DOHH2 (cell line): ENCODE measurements at regions not wholly inside any gene's neighbourhood (a gene's known extent, or its start where the extent isn't known, plus 50 kb on each side); places are given as distances from the start of the nearest gene placed in this dataset.

ENCODE experiments used
- H3F3A ChIP-seq: fragments of 200-600 bp; sonication (generic), shearing (Covaris generic); 2 replicates; pipeline ENCODE4 v1.6.0; 2016; ENCODE audit warnings: antibody characterized with exemption, mild to moderate bottlenecking; ENCODE audit not compliant: control insufficient read depth, insufficient read depth
- H3K27ac ChIP-seq: fragments of 200-600 bp; sonication (generic); 2 replicates; pipeline ENCODE4 v1.5.1; 2014; ENCODE audit warnings: low read depth, mild to moderate bottlenecking, low read length, moderate library complexity
- H3K27me3 ChIP-seq: fragments of 200-600 bp; sonication (generic); 2 replicates; pipeline ENCODE4 v1.6.1; 2014; ENCODE audit warnings: mild to moderate bottlenecking, low read length, mixed read lengths; ENCODE audit not compliant: control insufficient read depth
- H3K36me3 ChIP-seq: fragments of 200-600 bp; sonication (generic); 2 replicates; pipeline ENCODE4 v1.6.1; 2014; ENCODE audit warnings: mild to moderate bottlenecking, low read length, moderate library complexity, mixed read lengths; ENCODE audit not compliant: control insufficient read depth
- H3K4me1 ChIP-seq: fragments of 200-600 bp; sonication (generic); 2 replicates; pipeline ENCODE4 v1.6.1; 2014; ENCODE audit warnings: mild to moderate bottlenecking, low read length, mixed read lengths; ENCODE audit not compliant: control insufficient read depth
- H3K4me2 ChIP-seq: fragments of 200-600 bp; sonication (generic); 2 replicates; pipeline ENCODE4 v1.6.0; 2014; ENCODE audit warnings: mild to moderate bottlenecking, low read length, moderate library complexity
- H3K4me3 ChIP-seq: fragments of 200-600 bp; sonication (generic); 2 replicates; pipeline ENCODE4 v1.5.1; 2014; ENCODE audit warnings: mild to moderate bottlenecking, low read length, mixed read lengths
- H3K79me2 ChIP-seq: fragments of 200-600 bp; sonication (generic); 2 replicates; pipeline ENCODE4 v1.6.1; 2014; ENCODE audit warnings: mild to moderate bottlenecking, low read length, mixed read lengths; ENCODE audit not compliant: control insufficient read depth
- H3K9me2 ChIP-seq: fragments of 200-600 bp; sonication (generic); replicated peaks from 2 replicates; pipeline ENCODE4 v1.6.1; 2014; ENCODE audit warnings: mild to moderate bottlenecking, low read length, mixed read lengths; ENCODE audit not compliant: control insufficient read depth
- H3K9me3 ChIP-seq: fragments of 200-600 bp; sonication (generic); 2 replicates; pipeline ENCODE4 v1.6.1; 2014; ENCODE audit warnings: antibody characterized with exemption, low read length, mixed read lengths; ENCODE audit not compliant: control insufficient read depth, insufficient read depth
- H4K20me1 ChIP-seq: fragments of 200-600 bp; sonication (generic); 2 replicates; pipeline ENCODE4 v1.6.0; 2014; ENCODE audit warnings: low read depth, mild to moderate bottlenecking, antibody characterized with exemption, low read length, moderate library complexity; ENCODE audit not compliant: control insufficient read depth, insufficient read depth
- EZH2phosphoT487 ChIP-seq: fragments of 200-600 bp; sonication (generic); IDR thresholded peaks from 2 replicates; pipeline ENCODE4 v1.6.1; 2017; ENCODE audit warnings: borderline replicate concordance, mild to moderate bottlenecking, antibody characterized with exemption, low read length, moderate library complexity, mixed read lengths
- TF ChIP-seq, protein P1 (sequence below): fragments of 200-600 bp; sonication (generic); IDR thresholded peaks from one replicate; pipeline ENCODE4 v1.5.1; 2014; ENCODE audit warnings: antibody characterized with exemption, mild to moderate bottlenecking, low read depth, low read length; ENCODE audit not compliant: poor library complexity, severe bottlenecking

DNA sequence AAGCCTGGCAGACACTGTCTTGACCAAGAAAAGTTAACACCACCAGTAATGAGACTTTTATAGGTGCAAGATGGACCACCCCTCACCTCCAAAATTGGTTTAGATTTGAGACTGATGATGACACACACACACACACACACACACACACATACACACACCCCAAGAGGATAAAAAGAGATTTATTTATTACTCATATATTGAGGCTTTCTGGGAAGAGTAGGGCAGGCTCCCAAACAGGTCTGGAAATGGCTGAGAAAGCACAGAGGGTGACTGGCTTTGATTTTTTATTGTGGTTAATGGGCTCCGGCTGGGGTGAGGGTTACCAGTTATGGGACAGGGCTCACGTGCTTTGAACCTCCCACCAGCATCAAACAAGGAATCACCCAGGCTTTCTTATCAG, 54.2 kb upstream of the ADAM23 start:
- no peak overlapping the region for H3K4me3 ChIP-seq
- no peak overlapping the region for H3K27ac ChIP-seq
- H3K36me3 ChIP-seq: no peaks in the 10 kb centered on the region
- H3K4me1 ChIP-seq: no peaks in the 10 kb centered on the region
- no peaks in the 10 kb centered on the region for H3F3A ChIP-seq
- no peak overlapping the region for H3K4me2 ChIP-seq
- no peaks in the 10 kb centered on the region for H3K79me2 ChIP-seq
- H3K9me3 ChIP-seq: no peaks in the 10 kb centered on the region
- H4K20me1 ChIP-seq: no peaks in the 10 kb centered on the region
- H3K9me2 ChIP-seq: no peaks in the 10 kb centered on the region
- TF ChIP-seq, protein P1, sequence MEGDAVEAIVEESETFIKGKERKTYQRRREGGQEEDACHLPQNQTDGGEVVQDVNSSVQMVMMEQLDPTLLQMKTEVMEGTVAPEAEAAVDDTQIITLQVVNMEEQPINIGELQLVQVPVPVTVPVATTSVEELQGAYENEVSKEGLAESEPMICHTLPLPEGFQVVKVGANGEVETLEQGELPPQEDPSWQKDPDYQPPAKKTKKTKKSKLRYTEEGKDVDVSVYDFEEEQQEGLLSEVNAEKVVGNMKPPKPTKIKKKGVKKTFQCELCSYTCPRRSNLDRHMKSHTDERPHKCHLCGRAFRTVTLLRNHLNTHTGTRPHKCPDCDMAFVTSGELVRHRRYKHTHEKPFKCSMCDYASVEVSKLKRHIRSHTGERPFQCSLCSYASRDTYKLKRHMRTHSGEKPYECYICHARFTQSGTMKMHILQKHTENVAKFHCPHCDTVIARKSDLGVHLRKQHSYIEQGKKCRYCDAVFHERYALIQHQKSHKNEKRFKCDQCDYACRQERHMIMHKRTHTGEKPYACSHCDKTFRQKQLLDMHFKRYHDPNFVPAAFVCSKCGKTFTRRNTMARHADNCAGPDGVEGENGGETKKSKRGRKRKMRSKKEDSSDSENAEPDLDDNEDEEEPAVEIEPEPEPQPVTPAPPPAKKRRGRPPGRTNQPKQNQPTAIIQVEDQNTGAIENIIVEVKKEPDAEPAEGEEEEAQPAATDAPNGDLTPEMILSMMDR: no peak
- TF ChIP-seq EZH2phosphoT487: no peak
- H3K27me3 ChIP-seq: no peaks in the 10 kb centered on the region; the same call in 1 of the 2 replicates

DNA sequence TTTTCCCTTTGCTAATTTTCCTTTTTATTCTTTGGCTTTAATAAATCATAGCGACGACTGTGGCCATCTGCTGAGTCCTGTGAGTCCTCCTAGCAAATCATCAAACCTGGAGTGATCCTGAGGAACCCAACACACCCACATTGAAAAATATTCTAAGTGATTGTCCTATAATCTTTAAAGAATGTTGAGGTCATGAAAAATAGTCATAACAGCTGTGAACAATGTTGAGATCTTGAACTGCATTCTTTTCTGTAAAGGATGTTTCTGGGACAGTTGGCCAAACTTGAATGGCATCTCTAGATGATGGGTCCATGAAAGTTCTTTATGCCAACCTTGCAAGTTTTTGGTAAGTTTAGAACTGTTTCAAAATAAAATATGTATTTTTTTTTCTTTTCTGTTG, 53.2 kb upstream of the ADAM23 start:
- Histone ChIP-seq H3K79me2 (no peaks in the 10 kb centered on the region), H3K9me2 (no peaks in the 10 kb centered on the region), H3K27me3 (no peaks in the 10 kb centered on the region; the same call in 1 of the 2 replicates), H3F3A (no peaks in the 10 kb centered on the region), H4K20me1 (no peaks in the 10 kb centered on the region), H3K4me2 (no peak overlapping the region), H3K36me3 (no peaks in the 10 kb centered on the region), H3K9me3 (no peaks in the 10 kb centered on the region), H3K4me1 (no peaks in the 10 kb centered on the region), H3K4me3 (no peak overlapping the region), H3K27ac (no peak overlapping the region)
- TF ChIP-seq, protein P1: no peak
- no peak for TF ChIP-seq EZH2phosphoT487

DNA sequence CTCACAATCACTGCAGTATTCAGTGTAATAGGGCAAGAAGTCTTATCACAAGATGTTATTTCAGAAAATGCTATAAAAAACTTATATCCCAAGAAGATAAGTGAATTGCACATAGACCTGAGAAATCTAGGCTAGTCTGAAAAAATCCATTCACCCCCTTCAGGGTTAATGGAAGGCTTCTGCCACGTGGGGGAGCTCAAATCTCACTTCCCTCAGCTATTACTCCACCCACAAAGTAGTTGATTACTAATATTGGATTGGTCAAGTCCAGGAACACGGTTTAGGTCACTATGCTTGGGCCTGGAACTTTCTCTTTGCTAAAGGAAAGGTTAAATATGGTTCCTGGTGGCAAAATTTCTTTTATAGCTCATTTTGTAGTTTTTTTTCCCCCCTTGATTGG, 51.2 kb upstream of the ADAM23 start:
- TF ChIP-seq, protein P1: peak; percentile 71
- no peak for TF ChIP-seq EZH2phosphoT487
- Histone ChIP-seq H4K20me1 (no peaks in the 10 kb centered on the region), H3K9me2 (no peaks in the 10 kb centered on the region), H3K4me2 (no peak overlapping the region), H3K27me3 (no peaks in the 10 kb centered on the region; the same call in 1 of the 2 replicates), H3K4me3 (no peak overlapping the region), H3K79me2 (no peaks in the 10 kb centered on the region), H3F3A (no peaks in the 10 kb centered on the region), H3K36me3 (no peaks in the 10 kb centered on the region), H3K27ac (no peak overlapping the region), H3K4me1 (no peaks in the 10 kb centered on the region), H3K9me3 (no peaks in the 10 kb centered on the region)
